PC-9 (cell line): ENCODE measurements at regions not wholly inside any gene's neighbourhood (a gene's known extent, or its start where the extent isn't known, plus 50 kb on each side); places are given as distances from the start of the nearest gene placed in this dataset.

ENCODE experiments used
- EZH2 ChIP-seq: fragments of 200-600 bp; sonication (generic); IDR thresholded peaks from 2 replicates; pipeline ENCODE4 v1.8.0; 2017; ENCODE audit warnings: antibody characterized with exemption, low read depth
- TF ChIP-seq, protein P1 (sequence below): fragments of 200-600 bp; sonication (generic); conservative IDR thresholded peaks from 2 replicates; pipeline ENCODE4 v1.6.1; 2017; ENCODE audit warnings: mixed run types, antibody characterized with exemption, mild to moderate bottlenecking, moderate library complexity

DNA sequence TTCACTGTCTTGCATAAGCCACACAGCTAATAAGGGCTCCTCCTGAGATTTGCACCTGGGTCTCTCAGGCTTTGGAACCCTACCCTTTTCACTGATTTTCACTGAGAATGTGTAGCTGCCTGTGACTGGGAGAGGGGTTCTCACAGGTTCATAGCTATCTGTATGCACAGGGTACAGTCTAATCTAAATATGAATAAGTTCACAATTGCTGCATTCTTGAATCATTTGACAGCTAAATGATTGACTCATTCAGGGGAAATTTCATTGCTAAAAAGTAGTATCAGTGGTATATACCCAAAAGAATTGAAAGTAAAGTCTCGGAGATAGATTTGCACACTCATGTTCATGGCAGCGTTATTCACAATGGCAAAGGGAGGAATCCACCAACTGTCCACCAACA lies 140.7 kb downstream of the BOD1 start:
- TF ChIP-seq, protein P1, sequence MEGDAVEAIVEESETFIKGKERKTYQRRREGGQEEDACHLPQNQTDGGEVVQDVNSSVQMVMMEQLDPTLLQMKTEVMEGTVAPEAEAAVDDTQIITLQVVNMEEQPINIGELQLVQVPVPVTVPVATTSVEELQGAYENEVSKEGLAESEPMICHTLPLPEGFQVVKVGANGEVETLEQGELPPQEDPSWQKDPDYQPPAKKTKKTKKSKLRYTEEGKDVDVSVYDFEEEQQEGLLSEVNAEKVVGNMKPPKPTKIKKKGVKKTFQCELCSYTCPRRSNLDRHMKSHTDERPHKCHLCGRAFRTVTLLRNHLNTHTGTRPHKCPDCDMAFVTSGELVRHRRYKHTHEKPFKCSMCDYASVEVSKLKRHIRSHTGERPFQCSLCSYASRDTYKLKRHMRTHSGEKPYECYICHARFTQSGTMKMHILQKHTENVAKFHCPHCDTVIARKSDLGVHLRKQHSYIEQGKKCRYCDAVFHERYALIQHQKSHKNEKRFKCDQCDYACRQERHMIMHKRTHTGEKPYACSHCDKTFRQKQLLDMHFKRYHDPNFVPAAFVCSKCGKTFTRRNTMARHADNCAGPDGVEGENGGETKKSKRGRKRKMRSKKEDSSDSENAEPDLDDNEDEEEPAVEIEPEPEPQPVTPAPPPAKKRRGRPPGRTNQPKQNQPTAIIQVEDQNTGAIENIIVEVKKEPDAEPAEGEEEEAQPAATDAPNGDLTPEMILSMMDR: no peak
- no peak for TF ChIP-seq EZH2
